ENCODE measurements at regions not wholly inside any gene's neighbourhood (a gene's known extent, or its start where the extent isn't known, plus 50 kb on each side); places are given as distances from the start of the nearest gene placed in this dataset.

DNA sequence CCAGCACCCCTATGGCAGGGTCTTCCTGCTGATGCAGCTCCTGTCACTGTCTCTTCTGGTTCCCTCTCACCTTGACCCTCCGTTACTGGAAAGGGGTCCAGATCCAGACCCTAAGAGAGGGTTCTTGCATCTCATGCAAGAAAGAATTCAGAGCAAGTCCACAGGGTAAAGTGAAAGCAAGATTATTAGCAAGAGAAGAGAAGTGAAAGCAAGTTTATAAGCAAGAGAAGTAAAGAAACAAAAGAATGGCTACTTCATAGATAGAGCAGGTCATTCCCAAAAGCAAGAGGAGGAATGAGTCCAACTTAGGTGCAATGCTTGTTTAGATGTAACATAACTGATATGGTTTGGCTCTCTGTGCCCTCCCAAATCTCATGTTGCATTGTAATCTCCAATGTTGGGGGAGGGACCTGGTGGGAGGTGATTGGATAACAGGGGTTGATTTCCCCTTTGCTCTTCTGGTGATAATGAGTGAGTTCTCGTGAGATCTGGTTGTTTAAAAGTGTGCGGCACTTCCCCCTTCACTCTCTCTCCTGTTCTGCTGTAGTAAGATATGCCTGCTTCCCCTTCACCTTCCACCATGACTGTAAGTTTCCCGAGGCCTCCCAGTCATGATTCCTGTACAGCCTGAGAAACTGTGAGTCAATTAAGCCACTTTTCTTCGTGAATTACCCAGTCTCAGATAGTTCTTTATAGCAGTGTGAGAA, 183.3 kb downstream of the MED10 start:
- H3K27me3 ChIP-seq (ENCODE audit: control insufficient read depth, insufficient read depth, low read length), result no peaks in the 10 kb centered on the region
- no peak overlapping the region for H3K9ac ChIP-seq (ENCODE audit: insufficient read depth, low read length)
- H4K20me1 ChIP-seq (ENCODE audit: control insufficient read depth, extremely low read depth, insufficient read depth, low read length), result no peaks in the 10 kb centered on the region
- H3K27ac ChIP-seq (ENCODE audit: insufficient read depth, low read length), result no peak overlapping the region
- no peaks in the 10 kb centered on the region for H3K4me1 ChIP-seq (ENCODE audit: control insufficient read depth, extremely low read depth, insufficient read depth, low read length)
- no peaks in the 10 kb centered on the region for H3K36me3 ChIP-seq (ENCODE audit: control insufficient read depth, insufficient read depth, low read length)
- no peak overlapping the region for H2AFZ ChIP-seq (ENCODE audit: low read length)
- DNase-seq (ENCODE audit: low read depth in 2 of 2), result no peak
- TF ChIP-seq, protein P1, sequence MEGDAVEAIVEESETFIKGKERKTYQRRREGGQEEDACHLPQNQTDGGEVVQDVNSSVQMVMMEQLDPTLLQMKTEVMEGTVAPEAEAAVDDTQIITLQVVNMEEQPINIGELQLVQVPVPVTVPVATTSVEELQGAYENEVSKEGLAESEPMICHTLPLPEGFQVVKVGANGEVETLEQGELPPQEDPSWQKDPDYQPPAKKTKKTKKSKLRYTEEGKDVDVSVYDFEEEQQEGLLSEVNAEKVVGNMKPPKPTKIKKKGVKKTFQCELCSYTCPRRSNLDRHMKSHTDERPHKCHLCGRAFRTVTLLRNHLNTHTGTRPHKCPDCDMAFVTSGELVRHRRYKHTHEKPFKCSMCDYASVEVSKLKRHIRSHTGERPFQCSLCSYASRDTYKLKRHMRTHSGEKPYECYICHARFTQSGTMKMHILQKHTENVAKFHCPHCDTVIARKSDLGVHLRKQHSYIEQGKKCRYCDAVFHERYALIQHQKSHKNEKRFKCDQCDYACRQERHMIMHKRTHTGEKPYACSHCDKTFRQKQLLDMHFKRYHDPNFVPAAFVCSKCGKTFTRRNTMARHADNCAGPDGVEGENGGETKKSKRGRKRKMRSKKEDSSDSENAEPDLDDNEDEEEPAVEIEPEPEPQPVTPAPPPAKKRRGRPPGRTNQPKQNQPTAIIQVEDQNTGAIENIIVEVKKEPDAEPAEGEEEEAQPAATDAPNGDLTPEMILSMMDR (conservative IDR thresholded peaks at IDR 0.05 in 1 of 2, IDR thresholded peaks at IDR 0.05 in 1 of 2; ENCODE audit: low read depth in 1 of 2, low read length in 2 of 2), result no peak
- TF ChIP-seq EZH2 (IDR thresholded peaks at IDR 0.05; ENCODE audit: low read length, missing control alignments), result no peak
- no peak overlapping the region for H3K4me3 ChIP-seq (replicated peaks in 1 of 4; ENCODE audit: control extremely low read depth in 1 of 4, insufficient read depth in 1 of 4, low read depth in 3 of 4, low read length in 4 of 4)
- H3K9me3 ChIP-seq (ENCODE audit: control insufficient read depth, insufficient read depth, low read depth, low read length), result no peaks in the 10 kb centered on the region
- H3K4me2 ChIP-seq (ENCODE audit: extremely low read depth, insufficient read depth, low read length), result no peak overlapping the region
- H3K79me2 ChIP-seq (ENCODE audit: control insufficient read depth, insufficient read depth, low read length), result no peaks in the 10 kb centered on the region

- no peak overlapping the region for H3K4me2 ChIP-seq (ENCODE audit: extremely low read depth, insufficient read depth, low read length)
- no peaks in the 10 kb centered on the region for H3K4me1 ChIP-seq (ENCODE audit: control insufficient read depth, extremely low read depth, insufficient read depth, low read length)
- H3K9me3 ChIP-seq (ENCODE audit: control insufficient read depth, insufficient read depth, low read depth, low read length), result no peaks in the 10 kb centered on the region
These were observed 184.0 kb downstream of the MED10 start for GRCh38 chr5:6194261-6194875.

GRCh38 chr5:6193310-6193709, 185.0 kb downstream of the MED10 start:
- Histone ChIP-seq H3K4me2 (ENCODE audit: extremely low read depth, insufficient read depth, low read length) (no peak overlapping the region), H3K9me3 (ENCODE audit: control insufficient read depth, insufficient read depth, low read depth, low read length) (no peaks in the 10 kb centered on the region), H3K27ac (ENCODE audit: insufficient read depth, low read length) (no peak overlapping the region), H3K79me2 (ENCODE audit: control insufficient read depth, insufficient read depth, low read length) (no peaks in the 10 kb centered on the region), H3K4me3 (replicated peaks in 1 of 4; ENCODE audit: control extremely low read depth in 1 of 4, insufficient read depth in 1 of 4, low read depth in 3 of 4, low read length in 4 of 4) (no peak overlapping the region), H3K36me3 (ENCODE audit: control insufficient read depth, insufficient read depth, low read length) (no peaks in the 10 kb centered on the region), H3K4me1 (ENCODE audit: control insufficient read depth, extremely low read depth, insufficient read depth, low read length) (no peaks in the 10 kb centered on the region), H3K9ac (ENCODE audit: insufficient read depth, low read length) (no peak overlapping the region), H3K27me3 (ENCODE audit: control insufficient read depth, insufficient read depth, low read length) (no peaks in the 10 kb centered on the region), H2AFZ (ENCODE audit: low read length) (no peak overlapping the region), H4K20me1 (ENCODE audit: control insufficient read depth, extremely low read depth, insufficient read depth, low read length) (no peaks in the 10 kb centered on the region)
- TF ChIP-seq, protein P1 (conservative IDR thresholded peaks at IDR 0.05 in 1 of 2, IDR thresholded peaks at IDR 0.05 in 1 of 2; ENCODE audit: low read depth in 1 of 2, low read length in 2 of 2), result no peak
- no peak for TF ChIP-seq EZH2 (IDR thresholded peaks at IDR 0.05; ENCODE audit: low read length, missing control alignments)
- no peak for DNase-seq (ENCODE audit: low read depth in 2 of 2)

More at GRCh38 chr5:6194261-6194875, 184.0 kb downstream of the MED10 start:
- Histone ChIP-seq H3K36me3 (ENCODE audit: control insufficient read depth, insufficient read depth, low read length) (no peaks in the 10 kb centered on the region), H3K27me3 (ENCODE audit: control insufficient read depth, insufficient read depth, low read length) (no peaks in the 10 kb centered on the region), H3K9ac (ENCODE audit: insufficient read depth, low read length) (no peak overlapping the region), H3K79me2 (ENCODE audit: control insufficient read depth, insufficient read depth, low read length) (no peaks in the 10 kb centered on the region), H3K4me3 (replicated peaks in 1 of 4; ENCODE audit: control extremely low read depth in 1 of 4, insufficient read depth in 1 of 4, low read depth in 3 of 4, low read length in 4 of 4) (no peak overlapping the region), H3K27ac (ENCODE audit: insufficient read depth, low read length) (no peak overlapping the region), H2AFZ (ENCODE audit: low read length) (no peak overlapping the region), H4K20me1 (ENCODE audit: control insufficient read depth, extremely low read depth, insufficient read depth, low read length) (no peaks in the 10 kb centered on the region)
- no peak for TF ChIP-seq EZH2 (IDR thresholded peaks at IDR 0.05; ENCODE audit: low read length, missing control alignments)
- TF ChIP-seq, protein P1 (conservative IDR thresholded peaks at IDR 0.05 in 1 of 2, IDR thresholded peaks at IDR 0.05 in 1 of 2; ENCODE audit: low read depth in 1 of 2, low read length in 2 of 2), result no peak
- no peak for DNase-seq (ENCODE audit: low read depth in 2 of 2)

Data from fibroblast of lung (primary cell).